H54 (cell line): ENCODE measurements at regions not wholly inside any gene's neighbourhood (a gene's known extent, or its start where the extent isn't known, plus 50 kb on each side); places are given as distances from the start of the nearest gene placed in this dataset.
"Not testable (repeated sequence)": the region's sequence is repeated elsewhere in the genome, so short reads cannot be mapped to it uniquely, and the experiment has no call there.

Experiments
- DNase-seq: peaks from one replicate; pipeline ENCODE4 v3.0.0; 2011; ENCODE audit warnings: low spot score, mixed read lengths; ENCODE audit not compliant: insufficient read length
- FAIRE-seq: peaks from 3 replicates; lab custom pipeline; 2011; peaks lifted over from hg19 to GRCh38; lab: Jason Lieb, UNC
- POLR2A ChIP-seq: IDR thresholded peaks from 2 replicates; pipeline ENCODE4 v1.6.1; 2011; ENCODE audit warnings: low read depth, mild to moderate bottlenecking, low read length

DNA sequence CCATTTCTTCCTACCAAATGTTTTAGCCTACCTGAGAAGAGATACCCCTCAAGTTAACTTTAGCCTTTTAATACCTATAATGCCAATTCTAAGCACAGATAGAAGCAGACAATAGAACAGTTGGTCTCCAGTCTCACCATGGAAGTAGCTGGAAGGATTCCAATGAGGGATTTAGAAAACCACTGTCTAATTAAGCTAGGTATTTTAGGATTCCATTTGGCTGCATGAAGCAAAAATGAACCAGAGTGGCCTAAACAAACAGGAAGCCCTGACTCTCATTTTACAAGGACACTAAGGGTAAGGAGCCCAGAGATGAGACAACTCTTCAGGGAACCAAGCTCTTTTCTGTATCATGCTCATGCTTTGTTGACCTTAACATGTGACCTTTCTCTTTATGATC is 199.2 kb downstream of the ALDH8A1 start:
- DNase-seq (no peak), FAIRE-seq (no peak)
- no peak for TF ChIP-seq POLR2A

DNA sequence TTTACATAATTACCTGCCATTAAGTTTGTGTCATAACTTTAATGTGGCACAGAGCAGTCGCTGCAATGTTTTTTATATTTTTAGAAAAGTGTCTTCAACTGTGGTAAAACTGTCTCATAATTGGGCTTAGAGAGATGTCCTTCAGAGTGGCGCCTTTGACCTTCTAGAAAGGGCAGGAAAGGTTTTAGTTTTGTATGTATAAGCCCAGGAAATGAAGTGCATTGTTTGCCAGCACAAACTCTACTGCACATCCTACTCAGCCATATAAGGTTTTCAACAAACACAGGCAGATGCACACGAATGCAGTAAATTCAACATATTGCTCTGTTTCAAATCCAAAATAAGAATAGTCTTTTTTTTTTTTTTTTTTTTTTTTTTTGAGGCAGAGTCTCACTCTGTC is 201.4 kb downstream of the ALDH8A1 start:
- no peak for FAIRE-seq
- TF ChIP-seq POLR2A, result no peak
- no peak for DNase-seq

DNA sequence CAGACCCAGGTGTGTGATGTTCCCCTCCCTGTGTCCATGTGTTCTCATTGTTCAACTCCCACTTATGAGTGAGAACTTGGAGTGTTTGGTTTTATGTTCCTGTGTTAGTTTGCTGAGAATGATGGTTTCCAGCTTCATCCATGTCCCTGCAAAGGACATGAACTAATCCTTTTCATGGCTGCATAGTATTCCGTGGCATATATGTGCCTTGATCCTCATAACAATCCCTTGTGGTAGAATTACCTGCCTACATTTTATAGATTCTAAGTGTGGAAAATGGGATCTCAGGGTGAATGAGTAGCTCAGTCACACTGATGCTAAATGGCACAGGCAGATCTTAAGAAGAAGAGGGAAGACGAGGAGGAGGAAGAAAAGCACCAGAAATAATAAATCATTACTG is 202.7 kb downstream of the ALDH8A1 start:
- FAIRE-seq, DNase-seq: not testable (repeated sequence)

DNA sequence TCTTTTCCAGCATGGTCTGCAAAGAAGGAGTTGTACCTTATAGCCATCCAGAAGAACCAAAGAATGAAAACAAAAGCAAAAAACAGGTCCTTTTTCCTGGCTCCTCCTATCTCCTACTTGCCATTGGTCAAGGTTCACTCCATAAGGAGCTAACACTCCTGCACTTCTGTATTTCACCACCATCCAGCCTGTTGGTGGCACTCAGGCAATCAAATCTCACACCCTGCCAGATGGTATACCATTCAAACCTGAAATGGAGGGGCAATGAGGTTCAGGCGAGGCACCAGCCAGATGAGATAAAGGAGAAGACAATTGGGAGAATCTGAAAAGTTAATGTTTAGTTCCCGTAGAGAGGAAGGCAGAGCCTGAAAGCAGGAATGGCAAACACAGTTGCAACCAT is 203.8 kb downstream of the ALDH8A1 start:
- DNase-seq (no peak), FAIRE-seq (no peak)
- no peak for TF ChIP-seq POLR2A

DNA sequence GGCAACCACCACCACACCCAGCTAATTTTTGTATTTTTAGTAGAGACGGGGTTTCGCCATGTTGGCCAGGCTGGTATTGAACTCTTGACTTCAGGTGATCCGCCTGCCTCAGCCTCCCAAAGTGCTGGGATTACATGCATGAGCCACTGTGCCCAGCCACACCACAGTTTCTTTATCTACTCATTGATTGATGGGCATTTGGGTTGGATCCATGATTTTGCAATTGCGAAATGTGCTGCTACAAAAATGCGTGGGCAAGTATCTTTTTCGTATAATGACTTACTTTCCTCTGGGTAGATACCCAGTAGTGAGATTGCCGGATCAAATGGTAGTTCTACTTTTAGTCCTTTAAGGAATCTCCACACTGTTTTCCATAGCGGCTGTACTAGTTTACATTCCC is 204.7 kb downstream of the ALDH8A1 start:
- DNase-seq, FAIRE-seq: not testable (repeated sequence)

DNA sequence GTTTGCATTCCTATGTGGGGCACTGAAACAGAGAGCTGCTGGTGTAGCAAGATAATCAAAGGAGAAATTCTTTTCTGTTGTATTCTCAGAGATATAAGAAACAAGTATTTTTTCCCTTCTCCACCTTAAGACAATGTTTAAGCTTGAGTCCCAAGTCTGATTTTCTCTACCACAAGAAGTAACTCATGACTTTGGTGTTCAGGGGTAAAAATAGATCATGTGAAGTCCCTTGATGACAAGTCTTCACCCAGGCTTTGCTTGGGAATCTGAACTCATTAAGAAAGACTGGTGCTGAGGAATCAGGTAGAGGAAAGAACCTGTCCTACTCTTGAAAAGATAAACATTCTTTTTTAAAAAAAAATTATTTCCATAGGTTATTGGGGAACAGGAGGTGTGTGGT is 205.6 kb downstream of the ALDH8A1 start:
- DNase-seq (no peak), FAIRE-seq (no peak)
- no peak for TF ChIP-seq POLR2A

DNA sequence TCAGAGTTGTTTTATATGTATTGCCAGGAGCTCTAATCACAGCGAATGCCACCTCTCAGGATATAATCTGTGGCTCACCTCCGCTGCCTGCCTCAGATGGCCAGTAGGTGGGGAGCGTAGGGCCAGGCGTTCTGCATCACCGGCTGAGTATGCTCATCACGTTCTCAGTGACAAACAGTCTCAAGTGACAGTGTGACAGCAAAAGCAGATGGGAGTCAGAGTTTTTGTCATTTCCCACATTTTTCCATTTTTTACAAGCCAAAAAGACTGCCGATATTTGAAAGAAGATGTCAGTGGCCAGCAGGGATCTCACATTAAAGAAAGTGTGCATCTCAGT is 208.7 kb downstream of the ALDH8A1 start:
- TF ChIP-seq POLR2A, result no peak
- DNase-seq (no peak), FAIRE-seq (no peak)

DNA sequence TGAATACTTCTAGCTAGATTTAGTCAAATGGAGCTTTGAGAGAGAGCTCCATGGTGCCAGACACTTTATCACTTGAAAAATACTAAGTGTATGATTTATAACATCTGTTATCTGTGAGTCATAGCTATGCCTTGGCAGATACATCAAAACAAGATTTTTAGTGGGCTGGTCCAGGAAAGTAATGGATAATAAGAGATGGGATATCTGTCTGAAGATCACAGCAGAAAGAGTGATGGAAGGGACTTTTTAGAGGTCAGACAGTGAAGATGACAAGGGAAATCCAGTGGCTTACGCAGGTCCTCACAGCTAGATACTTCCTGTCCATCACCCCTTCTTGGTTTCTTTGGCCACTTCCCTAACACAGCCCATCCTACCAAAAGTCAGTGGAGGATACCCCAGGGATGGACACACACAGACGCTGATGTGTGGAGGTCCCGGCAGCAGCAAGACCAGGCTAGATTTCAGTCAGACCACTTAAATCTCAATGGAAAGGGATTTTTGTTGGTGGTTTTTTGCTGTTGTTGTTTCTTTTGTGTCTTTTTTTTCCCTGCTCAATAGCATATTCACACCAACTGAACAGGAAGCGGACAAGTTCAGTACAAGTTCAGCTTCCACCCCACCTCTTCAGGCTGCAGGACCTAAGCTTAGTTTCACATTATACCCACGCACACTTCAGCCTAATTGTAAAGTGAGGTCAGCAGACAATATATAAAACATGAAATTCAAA is 209.3 kb downstream of the ALDH8A1 start:
- DNase-seq, result no peak
- FAIRE-seq, result no peak
- TF ChIP-seq POLR2A, result no peak

DNA sequence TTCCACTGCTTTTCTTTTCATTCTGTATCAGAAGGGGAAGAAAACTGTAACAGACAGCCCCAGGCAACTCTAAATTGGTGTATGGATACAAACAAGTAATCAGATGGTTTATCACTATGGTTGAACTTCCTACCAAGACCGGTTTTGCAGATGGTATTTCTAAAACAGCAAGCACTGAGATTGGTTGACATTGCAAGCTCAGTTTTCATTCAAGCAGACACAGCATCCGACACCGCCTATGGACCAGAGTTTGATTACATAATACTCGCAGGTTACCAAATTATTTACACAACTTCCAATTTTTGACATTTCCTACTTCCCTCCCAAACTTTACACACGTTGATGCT is 209.9 kb downstream of the ALDH8A1 start:
- DNase-seq, result no peak
- no peak for FAIRE-seq
- no peak for TF ChIP-seq POLR2A

DNA sequence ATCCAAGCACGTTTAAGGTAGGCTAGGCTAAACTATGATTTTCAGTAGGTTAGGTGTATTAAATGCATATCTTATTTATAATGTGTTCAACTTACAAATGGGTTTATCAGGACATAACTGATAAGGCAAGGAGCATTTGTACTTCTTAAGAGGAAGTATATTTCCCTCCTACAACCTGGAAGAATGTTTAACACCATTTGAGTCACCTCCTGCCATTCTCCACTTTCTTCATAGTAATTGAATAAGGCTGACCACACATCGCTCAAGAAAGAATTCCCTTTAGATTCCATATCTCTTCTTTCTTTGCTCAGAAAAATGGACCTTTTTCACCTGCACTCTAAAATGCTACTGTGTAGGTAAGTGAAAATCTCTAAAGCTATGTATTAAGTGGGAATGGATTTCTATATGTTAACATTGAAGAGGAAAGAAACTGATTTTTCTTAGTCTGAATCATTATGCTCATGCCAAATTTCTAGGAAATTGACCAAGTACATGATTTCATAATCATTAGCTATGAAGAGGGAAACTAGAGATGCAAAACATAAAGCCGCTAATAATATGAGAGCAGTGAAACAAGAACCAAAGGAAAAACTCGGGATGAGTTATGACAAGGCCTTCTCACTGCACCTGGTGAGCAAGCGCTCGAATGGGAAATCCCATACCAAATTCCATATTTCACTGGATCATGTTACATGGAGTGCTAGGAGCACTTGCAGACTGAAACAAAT is 210.4 kb downstream of the ALDH8A1 start:
- no peak for FAIRE-seq
- TF ChIP-seq POLR2A, result no peak
- DNase-seq, result no peak

DNA sequence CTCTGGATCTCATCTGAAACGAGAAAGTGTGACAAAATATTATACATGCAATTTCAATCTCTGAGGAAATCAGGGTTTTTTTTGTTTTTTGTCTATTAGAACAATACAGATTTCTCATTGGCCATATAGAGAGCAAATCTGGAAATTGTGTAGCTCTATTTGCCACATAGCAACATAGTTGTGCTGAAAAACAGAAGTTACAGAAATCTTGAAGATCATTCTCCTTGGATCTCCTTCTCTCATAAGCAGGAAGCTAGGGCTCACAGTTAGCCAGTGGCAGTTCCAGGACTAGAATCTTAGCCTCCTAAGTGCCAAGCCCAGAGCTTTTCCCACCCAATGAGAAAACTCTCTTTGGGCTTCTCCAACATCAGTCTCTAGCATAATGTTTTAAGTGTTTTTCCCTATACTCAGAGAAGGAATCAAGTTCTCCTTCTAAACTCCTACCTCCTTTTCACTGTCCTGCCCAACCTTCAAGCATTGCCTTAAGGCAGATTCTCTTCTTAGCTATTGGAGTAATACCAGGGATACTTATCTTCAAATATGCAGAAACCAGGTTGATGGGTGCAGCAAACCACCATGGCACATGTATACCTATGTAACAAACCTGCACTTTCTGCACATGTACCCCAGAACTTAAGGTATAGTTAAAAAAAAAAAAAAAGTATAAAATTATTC is 211.6 kb downstream of the ALDH8A1 start:
- TF ChIP-seq POLR2A, result no peak
- DNase-seq (no peak), FAIRE-seq (no peak)

DNA sequence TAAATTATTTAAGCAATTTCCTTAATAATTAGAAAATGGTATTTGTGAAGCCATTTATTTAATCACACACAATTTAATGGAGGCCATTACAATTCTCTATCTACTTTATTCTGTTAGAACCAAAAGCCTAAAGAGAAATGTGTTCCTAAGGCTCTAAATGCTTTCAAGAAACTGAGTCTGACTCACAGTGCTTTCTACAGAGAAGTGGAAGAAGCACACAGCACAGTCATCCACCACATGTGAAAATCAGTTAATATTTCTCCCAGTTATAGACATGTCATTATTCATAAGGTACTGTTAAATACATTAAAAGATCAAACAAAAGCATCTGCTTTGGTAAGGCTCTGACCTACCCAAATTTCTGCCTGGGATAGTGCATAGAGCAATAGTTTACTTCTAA is 214.4 kb downstream of the ALDH8A1 start:
- FAIRE-seq (no peak), DNase-seq (no peak)
- TF ChIP-seq POLR2A, result no peak

DNA sequence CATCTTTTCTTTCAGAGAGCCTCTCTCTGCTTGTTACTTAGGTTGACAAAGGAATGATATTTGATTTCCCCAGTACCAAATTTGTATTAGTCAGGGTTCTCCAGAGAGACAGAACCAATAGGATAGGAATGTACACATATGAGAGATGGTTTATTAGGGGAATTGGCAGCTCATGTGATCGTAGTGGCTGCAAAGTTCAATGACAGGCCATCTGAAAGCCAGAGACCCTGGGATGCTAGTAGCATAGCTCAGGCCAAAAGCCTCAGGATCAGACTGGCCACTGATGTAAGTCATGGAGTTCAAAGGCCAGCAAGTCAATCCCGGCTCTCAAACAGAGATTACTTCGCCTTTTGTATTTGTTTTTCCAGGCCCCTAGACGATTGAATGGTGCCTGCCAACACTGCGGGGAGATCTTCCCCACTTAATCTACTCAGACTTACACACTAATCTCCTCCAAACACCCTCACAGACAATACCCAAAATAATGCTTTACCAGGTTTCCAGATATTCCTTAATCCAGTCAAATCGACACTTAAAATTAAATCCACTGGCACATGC is 215.5 kb downstream of the ALDH8A1 start:
- no peak for TF ChIP-seq POLR2A
- no peak for DNase-seq
- no peak for FAIRE-seq

DNA sequence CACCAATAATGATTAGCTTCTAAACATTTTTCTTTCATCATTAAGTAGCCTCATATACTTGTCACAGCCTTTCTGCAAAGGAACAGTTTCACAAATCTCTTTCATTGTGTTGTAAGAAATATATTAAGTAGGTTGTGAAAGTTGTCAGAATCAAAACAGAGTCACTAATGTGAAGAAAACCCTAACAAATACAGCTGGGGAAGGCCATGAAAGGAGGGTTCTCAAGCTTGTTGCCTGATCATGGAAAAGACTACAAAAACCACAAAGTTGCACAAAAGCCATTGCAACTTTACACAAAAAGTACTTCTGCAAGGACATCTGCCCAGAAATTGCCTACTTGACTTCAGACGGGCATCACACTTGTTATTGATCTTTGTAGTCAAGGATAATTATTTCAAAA is 216.1 kb downstream of the ALDH8A1 start:
- FAIRE-seq (no peak), DNase-seq (no peak)
- no peak for TF ChIP-seq POLR2A
